ENCODE measurements at regions not wholly inside any gene's neighbourhood (a gene's known extent, or its start where the extent isn't known, plus 50 kb on each side); places are given as distances from the start of the nearest gene placed in this dataset.

GRCh38 chr6:22470454-22471131, 98.8 kb upstream of the HDGFL1 start (continued):
- TF ChIP-seq, protein P1, sequence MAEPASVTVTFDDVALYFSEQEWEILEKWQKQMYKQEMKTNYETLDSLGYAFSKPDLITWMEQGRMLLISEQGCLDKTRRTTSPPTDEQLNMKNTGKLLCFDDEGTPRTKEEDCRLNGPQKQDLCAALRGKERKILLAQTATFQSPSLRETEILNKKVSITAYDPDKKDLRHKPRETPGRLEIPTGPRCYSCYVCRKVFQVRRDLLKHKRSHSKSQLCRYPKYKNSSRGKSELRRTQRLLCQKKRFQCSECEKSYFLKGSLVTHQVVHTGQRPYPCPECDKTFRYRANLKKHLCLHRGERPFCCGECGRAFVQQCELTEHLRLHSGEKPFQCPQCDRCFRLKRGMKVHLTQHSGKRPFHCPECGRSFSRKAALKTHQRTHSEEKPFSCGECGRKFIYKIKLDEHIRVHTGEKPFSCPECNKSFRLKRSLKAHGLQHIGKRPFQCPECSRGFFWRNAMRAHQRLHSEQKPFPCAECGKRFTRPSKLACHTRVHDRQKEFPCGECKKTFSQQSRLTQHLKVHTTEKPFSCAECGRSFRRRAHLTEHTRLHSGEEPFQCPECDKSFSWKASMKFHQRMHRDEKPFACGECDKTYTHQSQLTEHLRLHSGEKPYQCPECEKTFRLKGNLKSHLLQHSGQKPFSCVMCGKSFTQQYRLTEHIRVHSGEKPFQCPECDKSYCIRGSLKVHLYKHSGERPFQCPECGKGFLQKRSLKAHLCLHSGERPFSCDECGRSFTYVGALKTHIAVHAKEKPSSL (CRISPR knock-in tag; conservative IDR thresholded peaks at IDR 0.05): no peak
- TF ChIP-seq SP1 (CRISPR knock-in tag; conservative IDR thresholded peaks at IDR 0.05): no peak
- no peak for TF ChIP-seq JUN (CRISPR knock-in tag; IDR thresholded peaks at IDR 0.05)
- TF ChIP-seq, protein P2, sequence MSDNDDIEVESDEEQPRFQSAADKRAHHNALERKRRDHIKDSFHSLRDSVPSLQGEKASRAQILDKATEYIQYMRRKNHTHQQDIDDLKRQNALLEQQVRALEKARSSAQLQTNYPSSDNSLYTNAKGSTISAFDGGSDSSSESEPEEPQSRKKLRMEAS (CRISPR knock-in tag; IDR thresholded peaks at IDR 0.05): no peak
- TF ChIP-seq ZNF121 (CRISPR knock-in tag; IDR thresholded peaks at IDR 0.05): no peak
- no peak for TF ChIP-seq FOXK1 (CRISPR knock-in tag; IDR thresholded peaks at IDR 0.05)
- no peak for TF ChIP-seq ZNF317 (CRISPR knock-in tag; IDR thresholded peaks at IDR 0.05; ENCODE audit: borderline replicate concordance, low read depth)
- no peak for TF ChIP-seq PRDM15 (CRISPR knock-in tag; IDR thresholded peaks at IDR 0.05)
- TF ChIP-seq PRRX2 (CRISPR knock-in tag; IDR thresholded peaks at IDR 0.05): no peak
- TF ChIP-seq ZNF671 (CRISPR knock-in tag; IDR thresholded peaks at IDR 0.05): no peak
- no peak for TF ChIP-seq FOXP4 (CRISPR knock-in tag; IDR thresholded peaks at IDR 0.05)

DNA sequence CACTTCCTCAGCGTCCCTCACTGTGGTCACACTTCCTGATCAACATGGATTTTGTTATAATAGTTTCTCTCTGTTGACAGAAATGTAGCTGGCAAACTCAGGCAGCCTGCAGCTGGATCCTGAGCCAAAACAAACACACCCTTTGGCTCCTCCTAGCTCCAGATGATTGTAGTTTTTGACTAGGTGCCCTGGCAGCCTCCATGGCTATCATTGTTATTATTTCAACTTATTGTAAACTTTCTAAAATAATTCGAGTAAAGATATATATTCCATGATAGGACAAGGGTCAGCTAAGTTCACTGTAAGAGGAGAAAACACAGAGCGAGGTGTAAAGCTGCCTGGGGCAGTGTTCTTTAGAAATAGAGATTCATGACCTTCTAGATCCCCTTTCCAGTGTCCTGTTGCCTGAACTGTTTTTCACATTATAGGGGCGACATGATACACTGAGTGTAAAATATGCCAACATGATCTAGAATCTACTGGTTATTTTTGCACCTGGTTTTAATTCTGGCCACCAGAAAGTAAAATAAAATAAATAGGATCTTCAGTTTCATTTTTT, 98.2 kb upstream of the HDGFL1 start:
- peaks cover 14% of the 10 kb centered on the region for H3K4me1 Mint-ChIP-seq
- DNase-seq (ENCODE audit: low spot score) (no peak), ATAC-seq (0 out of 2 replicates have a peak, but pooled peaks have one; percentile 22)
- no peak overlapping the region for H3K4me3 Mint-ChIP-seq
- no peaks in the 10 kb centered on the region for H3K27me3 Mint-ChIP-seq (ENCODE audit: low read depth)
- H3K36me3 Mint-ChIP-seq: no peaks in the 10 kb centered on the region
- H3K9me3 Mint-ChIP-seq: peaks cover 20% of the 10 kb centered on the region
- no peak overlapping the region for H3K27ac Mint-ChIP-seq
- ChIA-PET POLR2A (no interaction called here), CTCF (interaction anchor here (1.0 kb wide), 1 partner anchor 324 kb away, joined by 3 read pairs; no protein-coding TSS in a partner anchor)
- TF ChIP-seq IRF1 (CRISPR knock-in tag; IDR thresholded peaks at IDR 0.05) (no peak), ZBTB43 (CRISPR knock-in tag; IDR thresholded peaks at IDR 0.05) (no peak), GTF2I (CRISPR knock-in tag; conservative IDR thresholded peaks at IDR 0.05) (no peak), ZNF121 (CRISPR knock-in tag; IDR thresholded peaks at IDR 0.05) (no peak), CDX4 (CRISPR knock-in tag; IDR thresholded peaks at IDR 0.05; ENCODE audit: borderline replicate concordance) (no peak)
- TF ChIP-seq, protein P3, sequence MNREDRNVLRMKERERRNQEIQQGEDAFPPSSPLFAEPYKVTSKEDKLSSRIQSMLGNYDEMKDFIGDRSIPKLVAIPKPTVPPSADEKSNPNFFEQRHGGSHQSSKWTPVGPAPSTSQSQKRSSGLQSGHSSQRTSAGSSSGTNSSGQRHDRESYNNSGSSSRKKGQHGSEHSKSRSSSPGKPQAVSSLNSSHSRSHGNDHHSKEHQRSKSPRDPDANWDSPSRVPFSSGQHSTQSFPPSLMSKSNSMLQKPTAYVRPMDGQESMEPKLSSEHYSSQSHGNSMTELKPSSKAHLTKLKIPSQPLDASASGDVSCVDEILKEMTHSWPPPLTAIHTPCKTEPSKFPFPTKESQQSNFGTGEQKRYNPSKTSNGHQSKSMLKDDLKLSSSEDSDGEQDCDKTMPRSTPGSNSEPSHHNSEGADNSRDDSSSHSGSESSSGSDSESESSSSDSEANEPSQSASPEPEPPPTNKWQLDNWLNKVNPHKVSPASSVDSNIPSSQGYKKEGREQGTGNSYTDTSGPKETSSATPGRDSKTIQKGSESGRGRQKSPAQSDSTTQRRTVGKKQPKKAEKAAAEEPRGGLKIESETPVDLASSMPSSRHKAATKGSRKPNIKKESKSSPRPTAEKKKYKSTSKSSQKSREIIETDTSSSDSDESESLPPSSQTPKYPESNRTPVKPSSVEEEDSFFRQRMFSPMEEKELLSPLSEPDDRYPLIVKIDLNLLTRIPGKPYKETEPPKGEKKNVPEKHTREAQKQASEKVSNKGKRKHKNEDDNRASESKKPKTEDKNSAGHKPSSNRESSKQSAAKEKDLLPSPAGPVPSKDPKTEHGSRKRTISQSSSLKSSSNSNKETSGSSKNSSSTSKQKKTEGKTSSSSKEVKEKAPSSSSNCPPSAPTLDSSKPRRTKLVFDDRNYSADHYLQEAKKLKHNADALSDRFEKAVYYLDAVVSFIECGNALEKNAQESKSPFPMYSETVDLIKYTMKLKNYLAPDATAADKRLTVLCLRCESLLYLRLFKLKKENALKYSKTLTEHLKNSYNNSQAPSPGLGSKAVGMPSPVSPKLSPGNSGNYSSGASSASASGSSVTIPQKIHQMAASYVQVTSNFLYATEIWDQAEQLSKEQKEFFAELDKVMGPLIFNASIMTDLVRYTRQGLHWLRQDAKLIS (CRISPR knock-in tag; IDR thresholded peaks at IDR 0.05; ENCODE audit: borderline replicate concordance): no peak
- TF ChIP-seq, protein P2 (CRISPR knock-in tag; IDR thresholded peaks at IDR 0.05): no peak
- TF ChIP-seq, protein P1 (CRISPR knock-in tag; conservative IDR thresholded peaks at IDR 0.05): no peak
